ENCODE measurements at regions not wholly inside any gene's neighbourhood (a gene's known extent, or its start where the extent isn't known, plus 50 kb on each side); places are given as distances from the start of the nearest gene placed in this dataset.

GRCh38 chr10:128211953-128212727, 85.9 kb upstream of the MKI67 start:
- peaks cover 2% of the 10 kb centered on the region for H3K4me1 ChIP-seq
- peak; percentile 97 for TF ChIP-seq CTCF (IDR thresholded peaks at IDR 0.05)
- H3K4me3 ChIP-seq (ENCODE audit: low read depth, low read length): peak overlapping the region; percentile 4
- H2AFZ ChIP-seq: peak overlapping the region; percentile 72
- no peaks in the 10 kb centered on the region for H3K27me3 ChIP-seq (ENCODE audit: control insufficient read depth, insufficient read depth, low read length)
- H3K9me3 ChIP-seq (ENCODE audit: control insufficient read depth, low read length): no peaks in the 10 kb centered on the region
- H3K27ac ChIP-seq: no peak overlapping the region
- H3K9ac ChIP-seq: no peak overlapping the region
- H3K36me3 ChIP-seq (ENCODE audit: control insufficient read depth, insufficient read depth, low read length): no peaks in the 10 kb centered on the region
- peak overlapping the region; percentile 32 for H3K4me2 ChIP-seq (ENCODE audit: low read length)
- no peaks in the 10 kb centered on the region for H3K79me2 ChIP-seq

GRCh38 chr10:128213156-128213555, 86.9 kb upstream of the MKI67 start:
- Histone ChIP-seq H2AFZ (no peak overlapping the region), H3K27me3 (ENCODE audit: control insufficient read depth, insufficient read depth, low read length) (no peaks in the 10 kb centered on the region), H3K9ac (no peak overlapping the region), H3K79me2 (no peaks in the 10 kb centered on the region), H3K36me3 (ENCODE audit: control insufficient read depth, insufficient read depth, low read length) (no peaks in the 10 kb centered on the region), H3K9me3 (ENCODE audit: control insufficient read depth, low read length) (no peaks in the 10 kb centered on the region), H3K4me1 (peaks cover 2% of the 10 kb centered on the region), H3K4me3 (ENCODE audit: low read depth, low read length) (no peak overlapping the region), H3K27ac (no peak overlapping the region), H3K4me2 (ENCODE audit: low read length) (no peak overlapping the region)
- no peak for TF ChIP-seq CTCF (IDR thresholded peaks at IDR 0.05)

- no peak overlapping the region for H3K4me2 ChIP-seq (ENCODE audit: low read length)
- H3K79me2 ChIP-seq: no peaks in the 10 kb centered on the region
- no peak overlapping the region for H2AFZ ChIP-seq
- H3K27me3 ChIP-seq (ENCODE audit: control insufficient read depth, insufficient read depth, low read length): no peaks in the 10 kb centered on the region
- H3K27ac ChIP-seq: no peak overlapping the region
- H3K9ac ChIP-seq: no peak overlapping the region
- no peaks in the 10 kb centered on the region for H3K9me3 ChIP-seq (ENCODE audit: control insufficient read depth, low read length)
- H3K4me1 ChIP-seq: no peaks in the 10 kb centered on the region
- H3K36me3 ChIP-seq (ENCODE audit: control insufficient read depth, insufficient read depth, low read length): no peaks in the 10 kb centered on the region
- H3K4me3 ChIP-seq (ENCODE audit: low read depth, low read length): no peak overlapping the region
- no peak for TF ChIP-seq CTCF (IDR thresholded peaks at IDR 0.05)
These were observed 89.5 kb upstream of the MKI67 start for GRCh38 chr10:128215733-128216132.

- Histone ChIP-seq H3K4me3 (ENCODE audit: low read depth, low read length) (no peak overlapping the region), H3K27me3 (ENCODE audit: control insufficient read depth, insufficient read depth, low read length) (no peaks in the 10 kb centered on the region), H3K79me2 (no peaks in the 10 kb centered on the region), H3K4me1 (no peaks in the 10 kb centered on the region), H3K9me3 (ENCODE audit: control insufficient read depth, low read length) (no peaks in the 10 kb centered on the region), H3K27ac (no peak overlapping the region), H2AFZ (no peak overlapping the region), H3K36me3 (ENCODE audit: control insufficient read depth, insufficient read depth, low read length) (no peaks in the 10 kb centered on the region), H3K9ac (no peak overlapping the region), H3K4me2 (ENCODE audit: low read length) (no peak overlapping the region)
- no peak for TF ChIP-seq CTCF (IDR thresholded peaks at IDR 0.05)
These were observed 90.9 kb upstream of the MKI67 start for GRCh38 chr10:128217136-128217535.

- Histone ChIP-seq H3K79me2 (no peaks in the 10 kb centered on the region), H3K4me3 (ENCODE audit: low read depth, low read length) (no peak overlapping the region), H3K4me2 (ENCODE audit: low read length) (no peak overlapping the region), H3K9ac (no peak overlapping the region), H3K4me1 (no peaks in the 10 kb centered on the region), H3K36me3 (ENCODE audit: control insufficient read depth, insufficient read depth, low read length) (no peaks in the 10 kb centered on the region), H3K9me3 (ENCODE audit: control insufficient read depth, low read length) (no peaks in the 10 kb centered on the region), H3K27ac (no peak overlapping the region), H3K27me3 (ENCODE audit: control insufficient read depth, insufficient read depth, low read length) (no peaks in the 10 kb centered on the region), H2AFZ (no peak overlapping the region)
- no peak for TF ChIP-seq CTCF (IDR thresholded peaks at IDR 0.05)
These were observed 91.9 kb upstream of the MKI67 start for GRCh38 chr10:128218161-128218560.

Data from parathyroid adenoma (tissue), 2 donors.